K562 (cell line): ENCODE measurements at regions not wholly inside any gene's neighbourhood (a gene's known extent, or its start where the extent isn't known, plus 50 kb on each side); places are given as distances from the start of the nearest gene placed in this dataset.

Source experiments
- ATAC-seq: fragments of 200-7000 bp; cut with Tn5 transposase; 3 replicates; pipeline ENCODE4 v1.9.1; 2020; ENCODE audit warnings: moderate library complexity
- BruUV-seq: library from RNA; stranded (reverse); fragments of 400-500 nt; replicated peaks from 2 replicates; lab custom pipeline; 2021; lab: Mats Ljungman, UMichigan
- CTCF ChIA-PET: fragments of 300-600 bp; formaldehyde crosslinking; extraction: SDS; loops from one replicate; lab custom pipeline; 2021; ENCODE audit warnings: low intra/inter-chr PET ratio; lab: Yijun Ruan, JAX
- POLR2A ChIA-PET: fragments of 300-600, 350-650 bp; sonication (Branson Sonifier 250); formaldehyde crosslinking; extraction: SDS; loops from one replicate; lab custom pipeline; 2021; ENCODE audit warnings: antibody characterized with exemption, inconsistent platforms; lab: Yijun Ruan, JAX
- DNase-seq, 4 experiments: peaks; one replicate each; pipeline versions ENCODE4 v3.0.0 to v3.0.0-alpha.2; 2011 to 2018; ENCODE audit warnings: low spot score in 3 of 4, mixed read lengths in 3 of 4; ENCODE audit errors: extremely low read depth in 1 of 4
- FAIRE-seq: peaks from 2 replicates; lab custom pipeline; 2011; peaks lifted over from hg19 to GRCh38; lab: Jason Lieb, UNC
- H2AFZ ChIP-seq: 2 replicates; pipeline ENCODE4 v1.6.0; 2011; ENCODE audit warnings: low read depth, low read length, control low read depth, inconsistent platforms
- H3K27ac ChIP-seq: fragments of 200-600 bp; 3 replicates; pipeline ENCODE4 v1.8.0; 2011; ENCODE audit warnings: low read depth, mild to moderate bottlenecking, control low read depth, inconsistent platforms, low read length, moderate library complexity, mixed read lengths; ENCODE audit errors: extremely low read depth
- H3K27me3 ChIP-seq, 2 experiments: fragments of 300-600 bp in 1 of 2; 2 replicates in 1 of 2; 3 replicates in 1 of 2; pipeline versions ENCODE4 v1.6.0 to v1.8.0; 2011; ENCODE audit warnings: inconsistent platforms in 2 of 2, low read length in 2 of 2, mild to moderate bottlenecking in 1 of 2, mixed read lengths in 1 of 2, moderate library complexity in 1 of 2; ENCODE audit not compliant: control insufficient read depth in 2 of 2, insufficient read depth in 2 of 2
- H3K36me3 ChIP-seq: fragments of 300-600 bp; 3 replicates; pipeline ENCODE4 v1.8.0; 2011; ENCODE audit warnings: mild to moderate bottlenecking, low read length, inconsistent platforms; ENCODE audit not compliant: control insufficient read depth, insufficient read depth
- H3K4me1 ChIP-seq, 2 experiments: fragments of 200-600 bp in 1 of 2; replicated peaks in 1 of 2; 2 replicates in 1 of 2; 3 replicates in 1 of 2; pipeline versions ENCODE4 v1.5.1 to v1.8.0; 2011; ENCODE audit warnings: inconsistent platforms in 2 of 2, low read length in 2 of 2, mild to moderate bottlenecking in 1 of 2, mixed read lengths in 1 of 2, moderate library complexity in 1 of 2; ENCODE audit not compliant: control insufficient read depth in 2 of 2, insufficient read depth in 2 of 2
- H3K4me2 ChIP-seq: 2 replicates; pipeline ENCODE4 v1.6.1; 2011; ENCODE audit warnings: low read length, control low read depth, inconsistent platforms, mixed read lengths; ENCODE audit not compliant: insufficient read depth
- H3K4me3 ChIP-seq: fragments of 200-600 bp; sonication (generic), shearing (Covaris generic); 2 replicates; pipeline ENCODE4 v1.5.1; 2016; ENCODE audit warnings: control low read depth, inconsistent platforms
- H3K79me2 ChIP-seq: fragments of 200-600 bp; 3 replicates; pipeline ENCODE4 v1.8.0; 2011; ENCODE audit warnings: low read length, inconsistent platforms; ENCODE audit not compliant: control insufficient read depth, insufficient read depth
- H3K9ac ChIP-seq, 2 experiments: 2 replicates each; pipeline versions ENCODE4 v1.6.0 to v1.6.1; 2011; ENCODE audit warnings: low read depth in 2 of 2, low read length in 2 of 2, control low read depth in 1 of 2, inconsistent platforms in 1 of 2, mild to moderate bottlenecking in 1 of 2, mixed read lengths in 1 of 2; ENCODE audit not compliant: insufficient read depth in 1 of 2
- H3K9me1 ChIP-seq: one replicate; pipeline ENCODE4 v1.6.0; 2011; ENCODE audit warnings: inconsistent platforms, mild to moderate bottlenecking, low read length, moderate library complexity; ENCODE audit not compliant: control insufficient read depth, insufficient read depth
- H3K9me3 ChIP-seq: replicated peaks from 2 replicates; pipeline ENCODE4 v1.5.1; 2011; ENCODE audit warnings: low read depth, low read length, inconsistent platforms; ENCODE audit not compliant: control insufficient read depth, insufficient read depth
- H4K20me1 ChIP-seq: replicated peaks from 2 replicates; pipeline ENCODE4 v1.6.1; 2011; ENCODE audit warnings: low read length, inconsistent platforms, mixed read lengths; ENCODE audit not compliant: control insufficient read depth, insufficient read depth
- KAT7 ChIP-seq: sonication (generic); formaldehyde crosslinking; IDR thresholded peaks from 2 replicates; pipeline ENCODE4 v1.8.0; 2022; ENCODE audit warnings: missing genetic modification reagents, mild to moderate bottlenecking, borderline replicate concordance
- POLR2B ChIP-seq: fragments of 450-650 bp; IDR thresholded peaks from 2 replicates; pipeline ENCODE4 v1.6.1; 2018; ENCODE audit warnings: low read depth; ENCODE audit not compliant: partially characterized antibody
- ZBTB40 ChIP-seq, 2 experiments: fragments of 450-650 bp in 1 of 2; sonication (generic) in 1 of 2; formaldehyde crosslinking in 1 of 2; IDR thresholded peaks; 2 replicates each; pipeline versions ENCODE4 v1.7.1 to v1.9.0; 2016 to 2022; ENCODE audit warnings: inconsistent platforms in 1 of 2, mild to moderate bottlenecking in 1 of 2, missing genetic modification reagents in 1 of 2
- ZNF696 ChIP-seq: fragments of 250-450 bp; sonication (Bioruptor Pico); conservative IDR thresholded peaks from 2 replicates; pipeline ENCODE4 v1.4.0; 2020; ENCODE audit warnings: mild to moderate bottlenecking, moderate library complexity
- WGBS: fragments of 100-300 bp; shearing (Covaris generic); methylation state at CpG from one replicate; pipeline ENCODE4 v1.1.6; 2016; ENCODE audit warnings: low coverage, mixed read lengths; ENCODE audit not compliant: insufficient coverage; ENCODE audit errors: missing lambda C conversion rate; 5-methylcytosine and 5-hydroxymethylcytosine counted together
- in situ Hi-C: fragments of 300-500 bp; cut with MboI; formaldehyde crosslinking; loops from 4 replicates; pipeline ENCODE4 v1.15.0; 2018; ENCODE audit warnings: inconsistent platforms, mixed read lengths
- intact Hi-C: fragments of 100-400 bp; cut with micrococcal nuclease; formaldehyde crosslinking; loops from 2 replicates; pipeline ENCODE4 v1.14.2; 2022

DNA sequence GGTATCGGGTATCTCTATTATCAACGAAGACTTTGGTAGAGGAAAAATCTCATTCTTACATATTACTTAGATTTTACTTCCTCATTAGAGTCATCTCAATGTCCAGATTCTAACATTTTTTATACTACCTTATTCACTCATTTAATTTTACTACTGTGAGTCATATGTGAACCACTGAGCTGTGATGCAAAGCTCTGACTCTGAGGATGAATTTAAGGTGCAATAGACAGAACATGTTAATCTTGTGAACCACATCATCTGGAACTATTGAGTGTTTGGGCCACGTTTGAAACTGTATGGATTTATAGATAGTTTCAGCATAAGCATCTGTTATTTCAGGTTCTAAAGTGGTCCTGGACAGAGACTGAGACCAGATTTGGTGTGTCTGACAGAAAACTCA lies 78.4 kb downstream of the PWWP3B start:
- H3K9ac ChIP-seq: no peak overlapping the region
- H3K27ac ChIP-seq: no peak overlapping the region
- no peak overlapping the region for H3K4me3 ChIP-seq
- H3K4me1 ChIP-seq: no peaks in the 10 kb centered on the region
- POLR2A ChIA-PET: no interaction called here
- no peaks in the 10 kb centered on the region for H3K9me1 ChIP-seq
- DNase-seq: no peak
- CTCF ChIA-PET: no interaction called here
- no peak overlapping the region for H3K4me2 ChIP-seq
- no peaks in the 10 kb centered on the region for H3K79me2 ChIP-seq
- in situ Hi-C loops (no loop called here), intact Hi-C loops (no loop called here)
- ATAC-seq: no peak
- H3K27me3 ChIP-seq: no peaks in the 10 kb centered on the region
- no peak overlapping the region for H2AFZ ChIP-seq
- H3K9me3 ChIP-seq: no peaks in the 10 kb centered on the region
- 0% methylated on average over 1 of the region's 3 CpGs for WGBS
- no peak for FAIRE-seq
- no peaks in the 10 kb centered on the region for H4K20me1 ChIP-seq
- H3K36me3 ChIP-seq: no peaks in the 10 kb centered on the region
- BruUV-seq: no TSS peak
- no peak for TF ChIP-seq ZBTB40 (IDR thresholded peaks at IDR 0.05)
- no peak for TF ChIP-seq ZBTB40 (CRISPR knock-in tag; IDR thresholded peaks at IDR 0.05)
- no peak for TF ChIP-seq ZNF696
- no peak for TF ChIP-seq POLR2B
- no peak for TF ChIP-seq KAT7
